ENCODE measurements at regions not wholly inside any gene's neighbourhood (a gene's known extent, or its start where the extent isn't known, plus 50 kb on each side); places are given as distances from the start of the nearest gene placed in this dataset.

DNA sequence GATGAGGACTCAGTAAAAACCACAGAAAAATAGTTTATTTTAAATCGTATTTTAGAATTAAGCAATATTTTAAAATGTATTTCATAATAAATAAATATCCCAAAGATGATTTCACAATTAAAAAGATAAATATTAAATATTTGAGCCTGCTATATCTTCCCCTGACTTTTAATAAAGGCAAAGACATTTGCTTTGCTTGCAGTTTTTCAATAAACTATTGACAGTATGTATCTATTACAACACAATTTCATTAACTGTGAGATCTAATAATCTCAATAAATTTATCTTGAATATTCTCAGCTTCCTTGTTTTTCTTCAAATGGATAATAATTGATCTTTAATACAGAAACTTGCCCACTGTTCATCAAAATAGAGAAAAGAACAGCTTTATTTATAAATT, 186.2 kb upstream of the TARS1 start:
- H3K4me1 ChIP-seq (ENCODE audit: insufficient read depth, low read length), result no peaks in the 10 kb centered on the region
- intact Hi-C loops (cut with DNase I, micrococcal nuclease), result no loop called here
- no peak overlapping the region for H3K27ac ChIP-seq (ENCODE audit: low read depth in 1 of 2, low read length in 2 of 2)
- no peak for DNase-seq
- H3K4me1 Mint-ChIP-seq (ENCODE audit: low read depth), result no peaks in the 10 kb centered on the region
- no peaks in the 10 kb centered on the region for H3K36me3 Mint-ChIP-seq (ENCODE audit: low read depth)
- H3K36me3 ChIP-seq (ENCODE audit: insufficient read depth, low read length), result no peaks in the 10 kb centered on the region
- H3K9me3 ChIP-seq (ENCODE audit: control insufficient read depth in 1 of 2, insufficient read depth in 1 of 2, low read length in 2 of 2), result no peaks in the 10 kb centered on the region
- H3K27me3 ChIP-seq (ENCODE audit: control insufficient read depth in 1 of 2, insufficient read depth in 2 of 2, low read length in 2 of 2), result no peaks in the 10 kb centered on the region
- ATAC-seq (ENCODE audit: poor library complexity), result no peak
- H3K4me3 ChIP-seq (ENCODE audit: low read length), result no peak overlapping the region
- no peaks in the 10 kb centered on the region for H3K27me3 Mint-ChIP-seq
- POLR2A ChIA-PET, result no interaction called here
- CTCF ChIA-PET, result no interaction called here
- no peak overlapping the region for H3K27ac Mint-ChIP-seq
- H3K9me3 Mint-ChIP-seq, result no peaks in the 10 kb centered on the region
- TF ChIP-seq, protein P1, sequence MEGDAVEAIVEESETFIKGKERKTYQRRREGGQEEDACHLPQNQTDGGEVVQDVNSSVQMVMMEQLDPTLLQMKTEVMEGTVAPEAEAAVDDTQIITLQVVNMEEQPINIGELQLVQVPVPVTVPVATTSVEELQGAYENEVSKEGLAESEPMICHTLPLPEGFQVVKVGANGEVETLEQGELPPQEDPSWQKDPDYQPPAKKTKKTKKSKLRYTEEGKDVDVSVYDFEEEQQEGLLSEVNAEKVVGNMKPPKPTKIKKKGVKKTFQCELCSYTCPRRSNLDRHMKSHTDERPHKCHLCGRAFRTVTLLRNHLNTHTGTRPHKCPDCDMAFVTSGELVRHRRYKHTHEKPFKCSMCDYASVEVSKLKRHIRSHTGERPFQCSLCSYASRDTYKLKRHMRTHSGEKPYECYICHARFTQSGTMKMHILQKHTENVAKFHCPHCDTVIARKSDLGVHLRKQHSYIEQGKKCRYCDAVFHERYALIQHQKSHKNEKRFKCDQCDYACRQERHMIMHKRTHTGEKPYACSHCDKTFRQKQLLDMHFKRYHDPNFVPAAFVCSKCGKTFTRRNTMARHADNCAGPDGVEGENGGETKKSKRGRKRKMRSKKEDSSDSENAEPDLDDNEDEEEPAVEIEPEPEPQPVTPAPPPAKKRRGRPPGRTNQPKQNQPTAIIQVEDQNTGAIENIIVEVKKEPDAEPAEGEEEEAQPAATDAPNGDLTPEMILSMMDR (IDR thresholded peaks at IDR 0.05), result no peak
- no peak overlapping the region for H3K4me3 Mint-ChIP-seq

DNA sequence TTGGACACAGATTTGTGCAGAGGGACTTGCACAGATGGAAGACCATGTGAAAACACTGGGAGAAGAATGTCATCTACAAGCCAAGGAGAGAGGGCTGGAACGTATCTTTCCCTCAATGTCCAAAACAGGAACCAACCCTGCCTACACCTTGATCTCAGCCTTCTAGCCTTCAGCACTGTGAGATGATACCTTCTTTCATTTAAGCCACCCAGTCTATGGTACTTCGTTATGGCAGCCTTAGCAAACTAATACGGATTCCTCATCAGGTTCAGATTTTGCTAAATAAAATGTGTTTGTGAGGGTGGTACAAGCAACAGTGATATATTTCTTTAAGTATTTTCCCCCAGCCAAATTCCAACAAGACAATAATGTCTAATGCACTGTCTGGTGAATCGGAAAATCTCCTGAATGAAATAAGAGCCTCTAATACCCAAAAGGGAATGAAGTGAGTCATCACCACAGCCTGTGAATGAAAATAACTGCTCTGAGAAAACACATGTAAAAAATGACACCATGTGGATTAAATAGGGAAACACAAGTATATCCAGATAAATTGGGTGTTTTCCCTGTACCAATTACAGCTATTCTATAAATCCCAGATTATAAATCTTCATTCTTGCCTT, 182.8 kb upstream of the TARS1 start:
- no peaks in the 10 kb centered on the region for H3K36me3 ChIP-seq (ENCODE audit: insufficient read depth, low read length)
- no peak overlapping the region for H3K4me3 ChIP-seq (ENCODE audit: low read length)
- ChIA-PET CTCF (no interaction called here), POLR2A (no interaction called here)
- H3K9me3 ChIP-seq (ENCODE audit: control insufficient read depth in 1 of 2, insufficient read depth in 1 of 2, low read length in 2 of 2), result no peaks in the 10 kb centered on the region
- TF ChIP-seq, protein P1 (IDR thresholded peaks at IDR 0.05), result no peak
- Mint-ChIP-seq H3K4me1 (ENCODE audit: low read depth) (no peaks in the 10 kb centered on the region), H3K27me3 (no peaks in the 10 kb centered on the region), H3K4me3 (no peak overlapping the region), H3K27ac (no peak overlapping the region), H3K36me3 (ENCODE audit: low read depth) (no peaks in the 10 kb centered on the region), H3K9me3 (peaks cover 2% of the 10 kb centered on the region)
- H3K27ac ChIP-seq (ENCODE audit: low read depth in 1 of 2, low read length in 2 of 2), result no peak overlapping the region
- H3K4me1 ChIP-seq (ENCODE audit: insufficient read depth, low read length), result no peaks in the 10 kb centered on the region
- DNase-seq (no peak), ATAC-seq (ENCODE audit: poor library complexity) (no peak)
- intact Hi-C loops (cut with DNase I, micrococcal nuclease), result no loop called here
- no peaks in the 10 kb centered on the region for H3K27me3 ChIP-seq (ENCODE audit: control insufficient read depth in 1 of 2, insufficient read depth in 2 of 2, low read length in 2 of 2)

DNA sequence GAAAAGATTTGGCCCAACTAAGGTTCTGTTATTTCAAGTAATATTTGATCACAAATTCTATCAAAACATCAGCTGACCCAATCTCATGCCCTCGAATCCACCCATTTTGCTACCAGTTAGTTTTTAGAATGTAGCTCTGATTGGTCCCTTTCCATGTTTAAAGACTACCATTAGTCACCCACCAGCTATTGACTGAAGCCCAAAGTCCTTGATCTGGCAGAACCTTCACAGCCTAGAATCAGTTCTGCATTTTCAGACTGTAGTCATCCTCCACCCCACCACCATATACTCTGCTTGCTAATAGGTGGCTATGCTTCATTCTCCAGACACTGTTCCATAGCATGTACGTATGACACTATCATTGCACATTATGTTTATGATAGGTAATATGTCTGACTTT, 182.2 kb upstream of the TARS1 start:
- H3K4me1 Mint-ChIP-seq (ENCODE audit: low read depth), result no peaks in the 10 kb centered on the region
- no peak overlapping the region for H3K4me3 ChIP-seq (ENCODE audit: low read length)
- H3K36me3 ChIP-seq (ENCODE audit: insufficient read depth, low read length), result no peaks in the 10 kb centered on the region
- ATAC-seq (ENCODE audit: poor library complexity) (no peak), DNase-seq (no peak)
- H3K27me3 ChIP-seq (ENCODE audit: control insufficient read depth in 1 of 2, insufficient read depth in 2 of 2, low read length in 2 of 2), result no peaks in the 10 kb centered on the region
- POLR2A ChIA-PET, result no interaction called here
- no peak overlapping the region for H3K4me3 Mint-ChIP-seq
- no peaks in the 10 kb centered on the region for H3K36me3 Mint-ChIP-seq (ENCODE audit: low read depth)
- CTCF ChIA-PET, result no interaction called here
- H3K27me3 Mint-ChIP-seq, result no peaks in the 10 kb centered on the region
- H3K9me3 ChIP-seq (ENCODE audit: control insufficient read depth in 1 of 2, insufficient read depth in 1 of 2, low read length in 2 of 2), result no peaks in the 10 kb centered on the region
- TF ChIP-seq, protein P1 (IDR thresholded peaks at IDR 0.05), result no peak
- no peaks in the 10 kb centered on the region for H3K4me1 ChIP-seq (ENCODE audit: insufficient read depth, low read length)
- no peak overlapping the region for H3K27ac ChIP-seq (ENCODE audit: low read depth in 1 of 2, low read length in 2 of 2)
- H3K9me3 Mint-ChIP-seq, result peaks cover 3% of the 10 kb centered on the region
- intact Hi-C loops (cut with DNase I, micrococcal nuclease), result no loop called here
- no peak overlapping the region for H3K27ac Mint-ChIP-seq
